ENCODE measurements at regions not wholly inside any gene's neighbourhood (a gene's known extent, or its start where the extent isn't known, plus 50 kb on each side); places are given as distances from the start of the nearest gene placed in this dataset.

GRCh38 chr14:21749306-21749868, 75.8 kb upstream of the OR4E1 start:
- TF ChIP-seq CTCF (IDR thresholded peaks at IDR 0.05) = no peak
- TF ChIP-seq POLR2AphosphoS5 (IDR thresholded peaks at IDR 0.05) = no peak
